GM23248 (cell line): ENCODE measurements at regions not wholly inside any gene's neighbourhood (a gene's known extent, or its start where the extent isn't known, plus 50 kb on each side); places are given as distances from the start of the nearest gene placed in this dataset.

ENCODE experiments used
- DNase-seq: peaks from one replicate; pipeline ENCODE4 v3.0.0-alpha.2; 2015
- H2AFZ ChIP-seq: fragments of 200-600 bp; sonication (generic); 2 replicates; pipeline ENCODE4 v1.6.1; 2016; ENCODE audit warnings: antibody characterized with exemption
- H3F3A ChIP-seq: fragments of 200-600 bp; sonication (generic); 2 replicates; pipeline ENCODE4 v1.6.1; 2016; ENCODE audit warnings: mild to moderate bottlenecking, antibody characterized with exemption, mixed run types; ENCODE audit not compliant: insufficient read depth
- H3K27ac ChIP-seq: fragments of 200-600 bp; sonication (generic); 2 replicates; pipeline ENCODE4 v1.5.1; 2016; ENCODE audit warnings: mild to moderate bottlenecking
- H3K27me3 ChIP-seq: fragments of 200-600 bp; sonication (generic); replicated peaks from 2 replicates; pipeline ENCODE4 v1.6.1; 2016; ENCODE audit warnings: mild to moderate bottlenecking; ENCODE audit not compliant: insufficient read depth
- H3K36me3 ChIP-seq: fragments of 200-600 bp; sonication (generic); 2 replicates; pipeline ENCODE4 v1.6.1; 2016; ENCODE audit warnings: low read depth, mild to moderate bottlenecking
- H3K4me1 ChIP-seq: fragments of 200-600 bp; sonication (generic); 2 replicates; pipeline ENCODE4 v1.6.1; 2016; ENCODE audit warnings: mild to moderate bottlenecking; ENCODE audit not compliant: insufficient read depth
- H3K4me2 ChIP-seq: fragments of 200-600 bp; sonication (generic); one replicate; pipeline ENCODE4 v1.6.1; 2016; ENCODE audit warnings: mild to moderate bottlenecking; ENCODE audit not compliant: unreplicated experiment
- H3K4me3 ChIP-seq: fragments of 200-600 bp; sonication (generic); 2 replicates; pipeline ENCODE4 v1.5.1; 2016; ENCODE audit warnings: mild to moderate bottlenecking
- H3K79me2 ChIP-seq: fragments of 200-600 bp; sonication (generic); 2 replicates; pipeline ENCODE4 v1.6.1; 2016; ENCODE audit warnings: mild to moderate bottlenecking; ENCODE audit not compliant: insufficient read depth
- H3K9ac ChIP-seq: fragments of 200-600 bp; sonication (generic); 2 replicates; pipeline ENCODE4 v1.6.1; 2016; ENCODE audit warnings: mild to moderate bottlenecking
- H3K9me2 ChIP-seq: fragments of 200-600 bp; sonication (generic); 2 replicates; pipeline ENCODE4 v1.6.1; 2016; ENCODE audit warnings: mixed run types, mild to moderate bottlenecking, moderate library complexity; ENCODE audit not compliant: insufficient read depth
- H3K9me3 ChIP-seq: fragments of 200-600 bp; sonication (generic); one replicate; pipeline ENCODE4 v1.6.1; 2017; ENCODE audit warnings: low read depth
- H4K20me1 ChIP-seq: fragments of 200-600 bp; sonication (generic); 2 replicates; pipeline ENCODE4 v1.6.0; 2016; ENCODE audit not compliant: insufficient read depth
- EZH2 ChIP-seq: fragments of 200-600 bp; sonication (generic); IDR thresholded peaks from 2 replicates; pipeline ENCODE4 v1.6.1; 2018; ENCODE audit warnings: antibody characterized with exemption, mild to moderate bottlenecking; ENCODE audit not compliant: insufficient read depth, poor library complexity, severe bottlenecking
- EZH2phosphoT487 ChIP-seq: fragments of 200-600 bp; sonication (generic); IDR thresholded peaks from 2 replicates; pipeline ENCODE4 v1.6.1; 2018; ENCODE audit warnings: antibody characterized with exemption, moderate library complexity, mild to moderate bottlenecking, low read depth; ENCODE audit not compliant: insufficient read depth
- WGBS, 2 experiments: methylation state at CpG; one replicate each; pipeline ENCODE4 v1.1.6; 2015 to 2017; ENCODE audit warnings: low lambda C conversion rate in 2 of 2, low coverage in 1 of 2; ENCODE audit errors: missing lambda C conversion rate in 2 of 2; 5-methylcytosine and 5-hydroxymethylcytosine counted together
- in situ Hi-C: fragments of 300-500 bp; cut with MboI; formaldehyde crosslinking; loops from 2 replicates; pipeline ENCODE4 v1.15.0; 2020

- Histone ChIP-seq H2AFZ (no peak overlapping the region), H3K9me3 (no peaks in the 10 kb centered on the region), H3K79me2 (no peaks in the 10 kb centered on the region), H3F3A (no peaks in the 10 kb centered on the region), H3K9ac (no peak overlapping the region), H3K27me3 (no peaks in the 10 kb centered on the region), H3K4me2 (no peak overlapping the region), H3K4me1 (no peaks in the 10 kb centered on the region), H4K20me1 (no peaks in the 10 kb centered on the region), H3K9me2 (no peaks in the 10 kb centered on the region), H3K4me3 (no peak overlapping the region), H3K27ac (no peak overlapping the region), H3K36me3 (no peaks in the 10 kb centered on the region)
- TF ChIP-seq EZH2phosphoT487 = no peak
- no peak for TF ChIP-seq EZH2
- in situ Hi-C loops = no loop called here
- 62 to 63% methylated on average over 9 of the region's 9 CpGs for WGBS, 2 experiments
- no peak for DNase-seq
Measured at GRCh38 chr17:36679815-36680467, 78.6 kb downstream of the MRM1 start.

DNA sequence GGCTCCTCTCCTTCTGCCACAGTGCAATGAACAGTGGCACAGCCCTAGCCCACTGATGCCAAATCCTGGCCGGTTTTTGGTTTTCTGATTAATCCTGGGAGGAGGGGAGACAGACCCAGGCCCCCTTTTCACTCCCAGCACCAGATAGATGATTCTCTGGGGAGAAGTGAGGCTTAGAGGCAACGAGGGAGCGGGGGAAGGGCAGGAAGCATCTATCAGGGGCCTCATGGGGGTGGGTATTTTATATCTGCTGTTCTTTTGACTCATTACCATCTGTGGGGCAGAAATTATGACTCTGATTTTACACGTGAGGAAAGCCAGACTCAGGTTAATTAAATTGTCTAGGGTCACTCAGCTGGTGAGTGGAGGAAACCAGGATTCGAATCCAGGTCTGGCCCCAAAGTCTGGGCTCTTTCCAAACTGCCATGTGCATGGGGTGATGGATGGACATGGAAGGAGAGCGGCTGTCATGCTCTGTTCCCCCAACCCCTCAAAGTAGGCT is 79.4 kb downstream of the MRM1 start:
- Histone ChIP-seq H3K4me3 (no peak overlapping the region), H2AFZ (no peak overlapping the region), H3K4me2 (no peak overlapping the region), H3K9me3 (no peaks in the 10 kb centered on the region), H3K9ac (no peak overlapping the region), H3K79me2 (no peaks in the 10 kb centered on the region), H3F3A (no peaks in the 10 kb centered on the region), H3K4me1 (no peaks in the 10 kb centered on the region), H3K9me2 (no peaks in the 10 kb centered on the region), H3K36me3 (no peaks in the 10 kb centered on the region), H4K20me1 (no peaks in the 10 kb centered on the region), H3K27me3 (no peaks in the 10 kb centered on the region), H3K27ac (no peak overlapping the region)
- in situ Hi-C loops = no loop called here
- TF ChIP-seq EZH2phosphoT487 (no peak), EZH2 (no peak)
- WGBS, 2 experiments = 27 to 34% methylated on average over 5 to 6 of the region's 6 CpGs
- DNase-seq = no peak

- Histone ChIP-seq H3K4me3 (no peak overlapping the region), H3K27me3 (no peaks in the 10 kb centered on the region), H3K4me2 (no peak overlapping the region), H3K9me2 (no peaks in the 10 kb centered on the region), H2AFZ (no peak overlapping the region), H3F3A (no peaks in the 10 kb centered on the region), H3K4me1 (no peaks in the 10 kb centered on the region), H3K9me3 (no peaks in the 10 kb centered on the region), H4K20me1 (no peaks in the 10 kb centered on the region), H3K36me3 (no peaks in the 10 kb centered on the region), H3K79me2 (no peaks in the 10 kb centered on the region), H3K27ac (no peak overlapping the region), H3K9ac (no peak overlapping the region)
- TF ChIP-seq EZH2 (no peak), EZH2phosphoT487 (no peak)
- in situ Hi-C loops = no loop called here
- no peak for DNase-seq
- WGBS, 2 experiments = 46 to 47% methylated on average over 6 to 7 of the region's 7 CpGs
Measured at GRCh38 chr17:36682773-36683172, 81.4 kb downstream of the MRM1 start.

- 67 to 70% methylated on average over 5 of the region's 5 CpGs for WGBS, 2 experiments
- in situ Hi-C loops = no loop called here
- no peak overlapping the region for H3K9ac ChIP-seq
Measured at GRCh38 chr17:36683387-36683786, 82.0 kb downstream of the MRM1 start.

GRCh38 chr17:36684134-36684533 is 82.8 kb downstream of the MRM1 start:
- in situ Hi-C loops = no loop called here
- no peaks in the 10 kb centered on the region for H3K9me3 ChIP-seq
- H3K9me2 ChIP-seq = no peaks in the 10 kb centered on the region
- no peak overlapping the region for H2AFZ ChIP-seq
- no peaks in the 10 kb centered on the region for H4K20me1 ChIP-seq
- H3K79me2 ChIP-seq = no peaks in the 10 kb centered on the region
- TF ChIP-seq EZH2phosphoT487 (no peak), EZH2 (no peak)
- WGBS, 2 experiments = 54 to 75% methylated on average over 4 of the region's 4 CpGs
- no peak overlapping the region for H3K4me3 ChIP-seq
- no peak overlapping the region for H3K4me2 ChIP-seq
- DNase-seq = no peak
- H3F3A ChIP-seq = no peaks in the 10 kb centered on the region
- no peaks in the 10 kb centered on the region for H3K36me3 ChIP-seq
- H3K4me1 ChIP-seq = no peaks in the 10 kb centered on the region
- no peak overlapping the region for H3K9ac ChIP-seq
- H3K27ac ChIP-seq = no peak overlapping the region
- H3K27me3 ChIP-seq = no peaks in the 10 kb centered on the region

More at GRCh38 chr17:36683387-36683786, 82.0 kb downstream of the MRM1 start:
- Histone ChIP-seq H3K27me3 (no peaks in the 10 kb centered on the region), H3K36me3 (no peaks in the 10 kb centered on the region), H3K4me2 (no peak overlapping the region), H2AFZ (no peak overlapping the region), H3K27ac (no peak overlapping the region), H4K20me1 (no peaks in the 10 kb centered on the region), H3K9me3 (no peaks in the 10 kb centered on the region), H3F3A (no peaks in the 10 kb centered on the region), H3K9me2 (no peaks in the 10 kb centered on the region), H3K79me2 (no peaks in the 10 kb centered on the region), H3K4me1 (no peaks in the 10 kb centered on the region), H3K4me3 (no peak overlapping the region)
- no peak for TF ChIP-seq EZH2
- no peak for TF ChIP-seq EZH2phosphoT487
- no peak for DNase-seq
